Esophagus muscularis mucosa (tissue), 4 donors: ENCODE measurements at regions not wholly inside any gene's neighbourhood (a gene's known extent, or its start where the extent isn't known, plus 50 kb on each side); places are given as distances from the start of the nearest gene placed in this dataset.

Source experiments
- CTCF ChIP-seq, 3 experiments: fragments of 200-600 bp in 2 of 3; fragments of 450-650 bp in 1 of 3; sonication (generic) in 2 of 3; IDR thresholded peaks; one replicate each; pipeline ENCODE4 v1.5.1; 2017 to 2019; ENCODE audit warnings: antibody characterized with exemption in 3 of 3, mild to moderate bottlenecking in 2 of 3, moderate library complexity in 1 of 3
- EP300 ChIP-seq: sonication (generic); formaldehyde crosslinking; IDR thresholded peaks from one replicate; pipeline ENCODE4 v1.6.1; 2017; ENCODE audit warnings: antibody characterized with exemption
- POLR2A ChIP-seq: fragments of 450-650 bp; IDR thresholded peaks from one replicate; pipeline ENCODE4 v1.6.1; 2017; ENCODE audit warnings: antibody characterized with exemption, moderate library complexity, mild to moderate bottlenecking, low read depth

- TF ChIP-seq CTCF (IDR thresholded peaks at IDR 0.05): no peak
- no peak for TF ChIP-seq EP300
- no peak for TF ChIP-seq POLR2A
These were observed 573.4 kb upstream of the ARPP21 start for GRCh38 chr3:35065891-35066290.
